HG03025 (cell line): ENCODE measurements at regions not wholly inside any gene's neighbourhood (a gene's known extent, or its start where the extent isn't known, plus 50 kb on each side); places are given as distances from the start of the nearest gene placed in this dataset.

ENCODE experiments used
- ATAC-seq: cut with Tn5 transposase; IDR thresholded peaks from one replicate; pipeline ENCODE4 v1.9.1; 2021; ENCODE audit warnings: mild to moderate bottlenecking, moderate library complexity; ENCODE audit not compliant: unreplicated experiment, low FRiP score

DNA sequence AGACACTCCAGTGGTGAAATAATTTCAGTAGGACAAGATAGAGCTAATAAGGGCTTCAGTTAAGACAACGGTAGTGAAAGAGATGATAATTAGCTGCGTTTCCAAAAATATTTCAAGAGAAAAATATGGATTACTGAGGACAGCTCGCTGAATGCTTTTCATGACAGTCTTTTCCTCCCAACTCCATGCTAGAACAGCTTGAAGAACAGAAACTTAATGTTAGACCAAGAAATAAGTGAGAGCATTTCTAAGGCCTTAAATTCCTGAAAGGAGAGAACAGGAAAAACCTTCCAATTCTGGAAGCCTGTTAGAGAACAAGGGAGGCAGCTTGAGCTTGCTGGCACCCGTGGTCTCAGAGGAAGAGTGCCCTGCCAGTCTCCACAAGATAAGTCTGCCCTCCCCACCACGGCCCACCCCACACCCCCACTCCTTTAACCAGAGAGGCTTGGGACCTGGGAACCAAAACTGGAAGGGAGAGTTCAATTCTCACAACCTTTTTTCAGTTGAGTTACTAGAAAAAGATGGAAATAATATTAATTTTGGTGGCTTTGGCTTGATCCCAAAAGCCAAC lies 1148.0 kb upstream of the CELF2 start:
- no peak for ATAC-seq

- no peak for ATAC-seq
These were observed 1142.3 kb upstream of the CELF2 start for GRCh38 chr10:9875353-9875752.

DNA sequence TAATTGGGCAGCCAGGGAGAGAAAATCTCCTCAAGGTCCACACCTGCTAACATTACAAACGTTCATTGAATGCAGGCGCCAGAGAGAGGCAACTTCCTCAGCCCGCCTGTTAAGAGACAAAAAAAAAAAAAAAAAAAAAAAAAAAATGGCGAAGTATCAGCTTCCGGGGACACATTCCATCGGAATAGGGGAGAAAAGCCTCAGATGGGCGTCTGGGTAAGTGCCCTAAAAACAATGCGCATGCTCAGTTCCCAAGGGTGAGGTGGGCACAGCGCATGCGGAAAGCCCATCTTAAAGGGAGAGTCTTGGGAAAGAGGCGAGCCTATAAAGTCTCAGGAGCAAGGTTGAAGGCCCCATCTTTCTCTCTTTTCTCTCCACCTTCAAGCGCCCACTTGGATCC lies 1139.7 kb upstream of the CELF2 start:
- no peak for ATAC-seq

DNA sequence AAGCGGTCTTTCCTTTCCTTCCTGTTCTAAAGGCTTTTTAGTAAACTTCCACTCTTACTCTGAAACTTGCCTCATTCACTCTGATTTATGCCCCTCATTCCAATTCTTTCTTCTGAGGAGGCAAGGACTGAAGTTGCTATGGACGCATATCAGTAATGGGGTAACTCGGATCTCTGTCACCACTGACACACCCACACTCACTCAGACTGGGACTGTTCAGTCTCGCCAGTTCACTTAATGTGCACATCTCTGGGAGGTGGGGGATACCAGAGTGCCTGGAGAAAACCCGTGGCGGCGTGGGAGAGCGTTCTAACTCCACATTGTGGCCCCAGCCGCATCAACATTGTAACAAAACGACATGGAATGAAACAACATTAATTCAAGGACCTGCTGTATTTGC lies 1139.3 kb upstream of the CELF2 start:
- ATAC-seq: no peak

DNA sequence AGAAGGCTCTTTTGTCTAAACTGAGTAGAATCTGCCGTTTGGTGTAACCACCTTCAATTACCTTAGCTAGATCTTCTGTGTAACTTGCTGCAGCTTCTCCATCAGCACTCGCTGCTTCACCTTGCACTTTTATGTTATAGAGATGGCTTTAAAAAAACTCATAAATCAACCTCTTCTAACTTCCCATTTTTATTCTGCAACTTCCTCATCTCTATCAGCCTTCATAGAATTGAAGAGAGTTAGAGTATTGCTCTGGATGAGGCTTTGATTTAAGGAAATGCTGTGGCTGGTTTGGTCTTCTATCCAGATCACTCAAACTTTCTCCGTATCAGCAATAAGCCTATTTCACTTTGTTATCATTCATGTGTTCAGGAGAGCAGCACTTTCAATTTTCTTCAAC lies 1131.9 kb upstream of the CELF2 start:
- no peak for ATAC-seq

DNA sequence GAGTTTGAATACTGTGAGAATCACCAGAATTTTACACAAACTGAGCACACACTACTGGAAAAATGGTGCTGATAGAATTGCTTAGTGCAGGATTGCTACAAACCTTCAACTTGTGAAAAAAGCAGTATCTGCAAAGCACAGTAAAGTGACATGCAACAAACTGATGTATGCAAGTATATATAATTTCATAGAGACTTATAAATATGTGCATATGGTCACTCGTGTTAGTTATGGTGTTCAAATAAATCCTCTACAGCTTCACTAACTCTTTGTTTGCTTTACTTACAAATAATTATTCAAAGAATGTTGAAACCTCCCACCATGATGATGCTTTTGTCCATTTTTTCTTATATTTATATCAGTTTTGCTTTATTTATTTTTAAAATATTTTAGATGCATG lies 1130.9 kb upstream of the CELF2 start:
- ATAC-seq: no peak

DNA sequence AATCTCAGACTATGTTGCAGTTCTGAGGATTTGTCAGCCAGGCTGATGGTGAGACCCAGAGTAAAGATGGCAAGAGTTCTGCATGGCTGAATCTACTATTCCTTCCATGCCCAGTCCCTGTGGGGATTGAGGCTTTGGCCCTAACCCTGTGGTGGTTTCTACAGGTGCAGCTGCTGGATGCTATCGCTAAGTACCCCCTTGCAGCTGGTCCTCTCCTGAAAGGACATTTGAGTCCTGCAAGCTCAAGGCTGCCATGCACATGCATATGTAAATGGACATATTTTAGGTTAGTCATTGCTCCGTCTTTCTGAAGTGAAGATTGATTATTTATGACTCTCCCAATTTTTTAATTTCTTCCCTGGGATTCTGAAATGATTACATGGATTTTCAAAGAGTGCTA lies 1122.2 kb upstream of the CELF2 start:
- ATAC-seq: no peak

DNA sequence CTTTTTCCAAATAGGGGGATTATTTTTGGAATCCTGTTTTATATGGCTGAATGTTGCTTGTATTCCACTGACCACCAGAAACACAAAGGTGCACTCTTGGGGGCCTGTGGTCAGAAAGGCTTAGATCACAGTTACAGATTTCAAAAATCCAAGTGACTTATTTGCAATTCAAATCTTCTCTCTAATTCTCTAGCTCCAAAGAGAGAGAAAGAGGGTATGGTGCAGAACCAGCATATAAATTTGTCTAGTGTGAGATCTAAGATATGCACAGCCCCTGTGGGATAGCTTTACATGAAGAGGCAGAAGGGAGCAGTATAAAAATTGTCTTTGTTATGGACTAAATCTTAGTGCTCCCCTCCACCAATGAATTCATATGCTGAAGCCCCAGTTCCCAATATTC lies 1121.7 kb upstream of the CELF2 start:
- no peak for ATAC-seq

DNA sequence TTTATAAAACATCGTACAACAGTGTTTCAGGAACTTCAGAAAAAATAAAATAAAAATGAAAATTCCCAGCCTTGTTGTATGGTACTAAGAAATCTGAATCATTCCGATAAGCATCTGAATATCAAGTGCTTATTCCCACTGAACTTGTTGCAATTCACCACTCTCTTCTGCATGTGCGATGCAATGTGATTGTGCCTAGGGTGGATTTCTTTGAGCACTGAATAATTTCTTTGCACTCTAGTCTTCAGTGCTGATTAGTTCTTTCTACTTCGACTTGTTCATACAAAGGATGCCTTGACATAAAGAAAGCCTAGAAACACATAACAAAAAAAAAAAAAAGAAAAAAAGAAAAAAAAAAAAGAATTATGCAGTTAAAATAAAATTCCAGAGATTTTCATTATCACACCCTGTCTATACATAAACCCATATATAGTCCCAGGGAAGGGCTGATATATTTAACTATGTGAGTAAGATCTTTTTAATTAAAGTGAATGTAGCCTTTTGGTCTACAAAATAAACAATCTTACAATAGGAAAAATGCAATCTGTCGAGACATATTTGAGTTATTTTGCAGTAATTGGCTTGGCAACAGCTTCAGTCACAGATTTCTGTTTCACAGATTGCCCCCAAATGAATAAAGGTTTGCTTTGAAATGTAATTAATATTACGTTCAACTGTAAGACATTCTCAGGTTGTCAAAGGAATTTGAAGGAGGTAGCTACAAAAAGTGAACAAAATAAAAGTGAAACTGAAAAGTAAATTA lies 1118.9 kb upstream of the CELF2 start:
- ATAC-seq: no peak

GRCh38 chr10:9900751-9901150 lies 1116.9 kb upstream of the CELF2 start:
- ATAC-seq: no peak

- ATAC-seq: no peak
These were observed 1115.7 kb upstream of the CELF2 start for GRCh38 chr10:9901971-9902370.

GRCh38 chr10:9910446-9910845 lies 1107.2 kb upstream of the CELF2 start:
- no peak for ATAC-seq

- no peak for ATAC-seq
These were observed 1106.2 kb upstream of the CELF2 start for GRCh38 chr10:9911488-9911887.

DNA sequence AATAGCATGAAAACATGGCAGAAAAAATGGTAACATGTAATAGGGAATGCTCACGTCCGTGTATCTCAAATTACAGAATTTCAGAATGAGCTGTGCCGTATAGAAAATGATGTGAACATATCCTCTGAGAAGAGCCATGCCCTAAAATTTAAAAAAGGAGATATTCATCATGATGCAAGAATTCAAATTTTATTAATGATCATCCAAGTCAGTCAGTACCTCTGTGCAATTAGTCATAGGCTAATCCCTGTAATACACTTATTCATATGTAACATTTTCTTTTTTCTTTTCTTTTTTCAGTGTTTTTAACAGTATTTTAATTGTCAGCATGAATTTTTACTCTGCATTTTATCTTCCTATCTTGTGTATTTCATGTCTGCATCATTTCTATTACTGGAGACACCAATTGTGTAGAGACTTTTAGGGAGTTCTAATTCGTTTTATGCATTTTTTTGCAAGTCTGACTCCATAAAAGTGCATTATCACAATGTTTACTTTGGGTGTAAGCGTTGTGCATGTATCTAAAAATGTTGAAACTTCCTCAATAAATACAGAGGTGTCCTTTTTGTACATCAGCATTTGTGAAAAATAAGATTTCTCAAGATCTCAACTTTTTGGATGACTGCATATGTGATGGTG lies 1103.7 kb upstream of the CELF2 start:
- no peak for ATAC-seq

DNA sequence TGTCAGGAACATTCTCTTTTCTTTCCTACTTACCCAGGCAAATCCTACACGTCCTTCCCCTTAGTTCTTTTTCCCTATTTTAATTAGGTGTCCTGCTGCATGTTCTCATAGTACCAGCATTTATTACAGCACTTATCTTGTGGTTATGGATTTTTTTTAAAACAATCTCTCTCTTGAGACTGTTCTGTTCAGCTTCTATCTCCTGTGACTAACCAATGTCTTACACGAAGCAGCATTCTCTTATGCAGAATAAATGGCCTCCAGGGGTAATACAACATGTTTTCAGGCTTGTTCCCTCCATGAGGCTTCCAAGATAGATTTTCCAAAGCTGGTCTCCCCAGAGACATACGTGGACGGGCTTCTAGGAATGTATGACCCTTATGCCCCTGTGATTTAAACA lies 1096.1 kb upstream of the CELF2 start:
- ATAC-seq: no peak

GRCh38 chr10:9922126-9922870 lies 1095.4 kb upstream of the CELF2 start:
- ATAC-seq: no peak

DNA sequence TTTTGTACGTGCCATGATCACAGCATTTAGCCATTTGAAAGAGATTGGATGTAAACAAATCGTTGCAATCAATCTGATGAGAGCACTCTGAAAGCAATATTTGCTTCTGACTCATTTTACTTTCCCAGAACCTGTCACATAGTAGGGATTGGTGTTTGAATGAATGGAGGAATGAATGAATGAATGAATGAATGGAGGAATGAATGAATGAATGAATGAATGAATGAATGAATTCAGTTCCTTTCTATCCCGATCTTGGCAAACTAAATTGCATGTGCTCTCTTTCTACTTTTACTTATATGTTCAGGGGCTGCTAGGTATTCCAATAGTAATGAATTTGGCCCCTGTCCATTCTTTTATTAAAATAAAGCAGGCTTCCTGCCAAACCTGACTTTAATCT lies 1091.7 kb upstream of the CELF2 start:
- ATAC-seq: no peak

GRCh38 chr10:9926881-9927280 lies 1090.8 kb upstream of the CELF2 start:
- no peak for ATAC-seq

DNA sequence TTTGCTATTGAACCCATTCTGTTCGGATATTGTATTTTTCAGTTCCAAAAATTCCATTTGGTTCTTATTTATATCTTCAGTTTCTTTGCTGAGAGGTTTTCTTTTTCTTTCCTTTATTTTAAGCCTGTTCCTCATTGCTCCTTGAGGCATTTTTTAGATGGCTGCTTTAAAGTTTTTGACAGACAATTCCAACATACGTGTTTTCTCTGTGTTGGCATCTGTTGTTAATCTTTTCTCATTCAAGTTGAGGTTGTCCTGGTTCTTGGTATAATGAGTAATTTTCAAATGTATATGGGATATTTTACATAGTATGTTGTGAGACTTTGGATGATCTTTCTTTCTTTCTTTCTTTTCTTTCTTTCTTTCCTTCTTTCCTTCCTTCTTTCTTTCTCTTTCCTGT lies 1078.0 kb upstream of the CELF2 start:
- no peak for ATAC-seq

- ATAC-seq: no peak
These were observed 1073.0 kb upstream of the CELF2 start for GRCh38 chr10:9944690-9945089.

GRCh38 chr10:9950070-9950469 lies 1067.6 kb upstream of the CELF2 start:
- no peak for ATAC-seq
